WTC11 (cell line): ENCODE measurements at regions not wholly inside any gene's neighbourhood (a gene's known extent, or its start where the extent isn't known, plus 50 kb on each side); places are given as distances from the start of the nearest gene placed in this dataset.

ENCODE experiments used
- ATAC-seq: fragments of 200-7000 bp; cut with Tn5 transposase; 2 replicates; pipeline ENCODE4 v1.10.0; 2021; ENCODE audit warnings: mild to moderate bottlenecking, moderate library complexity
- CTCF ChIA-PET: fragments of 300-600 bp; sonication (Branson Sonifier 250); formaldehyde crosslinking; loops from one replicate; lab custom pipeline; 2021; ENCODE audit warnings: antibody characterized with exemption; lab: Charles Lee
- POLR2A ChIA-PET: fragments of 350-600 bp; sonication (Branson Sonifier 250); formaldehyde crosslinking; loops from one replicate; lab custom pipeline; 2021; ENCODE audit warnings: antibody characterized with exemption; lab: Charles Lee
- DNase-seq: peaks from one replicate; pipeline ENCODE4 v3.0.0; 2021; ENCODE audit warnings: low spot score
- H3K27ac Mint-ChIP-seq: 2 replicates; pipeline ENCODE4 v1.8.0; 2021; ENCODE audit warnings: mixed read lengths
- H3K27me3 Mint-ChIP-seq: 2 replicates; pipeline ENCODE4 v1.8.0; 2021; ENCODE audit warnings: low read depth, mild to moderate bottlenecking, moderate library complexity, mixed read lengths
- H3K36me3 Mint-ChIP-seq: 2 replicates; pipeline ENCODE4 v1.8.0; 2021; ENCODE audit warnings: mixed read lengths
- H3K4me1 Mint-ChIP-seq: 2 replicates; pipeline ENCODE4 v1.8.0; 2022; ENCODE audit warnings: mixed read lengths
- H3K4me3 Mint-ChIP-seq: 2 replicates; pipeline ENCODE4 v1.8.0; 2021; ENCODE audit warnings: mild to moderate bottlenecking, moderate library complexity, mixed read lengths
- H3K9me3 Mint-ChIP-seq: 2 replicates; pipeline ENCODE4 v1.8.0; 2021; ENCODE audit warnings: mixed read lengths
- AFF4 ChIP-seq: sonication (generic); formaldehyde crosslinking; IDR thresholded peaks from 2 replicates; pipeline ENCODE4 v1.8.1; 2023; ENCODE audit warnings: mild to moderate bottlenecking, missing genetic modification reagents, borderline replicate concordance
- ATF1 ChIP-seq: sonication (generic); formaldehyde crosslinking; IDR thresholded peaks from 2 replicates; pipeline ENCODE4 v1.8.1; 2023; ENCODE audit warnings: mild to moderate bottlenecking, moderate library complexity, missing genetic modification reagents
- CREB1 ChIP-seq: sonication (generic); formaldehyde crosslinking; IDR thresholded peaks from 2 replicates; pipeline ENCODE4 v1.8.0; 2023; ENCODE audit warnings: mild to moderate bottlenecking, missing genetic modification reagents
- ELF4 ChIP-seq: sonication (generic); formaldehyde crosslinking; IDR thresholded peaks from 2 replicates; pipeline ENCODE4 v1.8.1; 2022; ENCODE audit warnings: low read depth, mild to moderate bottlenecking, moderate library complexity, missing genetic modification reagents
- ETV6 ChIP-seq: sonication (generic); formaldehyde crosslinking; IDR thresholded peaks from 2 replicates; pipeline ENCODE4 v1.8.1; 2022; ENCODE audit warnings: mild to moderate bottlenecking, missing genetic modification reagents
- FOXJ3 ChIP-seq: sonication (generic); formaldehyde crosslinking; IDR thresholded peaks from 2 replicates; pipeline ENCODE4 v1.9.0; 2021; ENCODE audit warnings: missing genetic modification reagents, mild to moderate bottlenecking, borderline replicate concordance
- FOXK1 ChIP-seq: sonication (generic); formaldehyde crosslinking; IDR thresholded peaks from 2 replicates; pipeline ENCODE4 v1.8.0; 2022; ENCODE audit warnings: mild to moderate bottlenecking, moderate library complexity, missing genetic modification reagents
- GABPB1 ChIP-seq: sonication (generic); formaldehyde crosslinking; IDR thresholded peaks from 2 replicates; pipeline ENCODE4 v1.8.1; 2023; ENCODE audit warnings: mild to moderate bottlenecking, missing genetic modification reagents
- JUN ChIP-seq: sonication (generic); formaldehyde crosslinking; IDR thresholded peaks from 2 replicates; pipeline ENCODE4 v1.8.0; 2023; ENCODE audit warnings: mild to moderate bottlenecking, missing genetic modification reagents
- MAX ChIP-seq: sonication (generic); formaldehyde crosslinking; IDR thresholded peaks from 2 replicates; pipeline ENCODE4 v1.8.0; 2022; ENCODE audit warnings: mild to moderate bottlenecking, missing genetic modification reagents
- NFATC4 ChIP-seq: fragments of 250-450 bp; sonication (Bioruptor Pico); IDR thresholded peaks from 2 replicates; pipeline ENCODE4 v1.9.0; 2021; ENCODE audit warnings: mild to moderate bottlenecking
- NR1H2 ChIP-seq: sonication (generic); formaldehyde crosslinking; IDR thresholded peaks from 2 replicates; pipeline ENCODE4 v1.9.0; 2021; ENCODE audit warnings: mild to moderate bottlenecking, moderate library complexity, missing genetic modification reagents
- NR2C2 ChIP-seq: sonication (generic); formaldehyde crosslinking; IDR thresholded peaks from 2 replicates; pipeline ENCODE4 v1.8.0; 2022; ENCODE audit warnings: mild to moderate bottlenecking, missing genetic modification reagents
- NR3C1 ChIP-seq: sonication (generic); formaldehyde crosslinking; conservative IDR thresholded peaks from 2 replicates; pipeline ENCODE4 v1.8.1; 2023; ENCODE audit warnings: low read depth, mild to moderate bottlenecking, missing genetic modification reagents
- OVOL2 ChIP-seq: fragments of 250-450 bp; sonication (Bioruptor Pico); IDR thresholded peaks from 2 replicates; pipeline ENCODE4 v1.9.0; 2021; ENCODE audit warnings: mild to moderate bottlenecking, borderline replicate concordance
- PRRX2 ChIP-seq: fragments of 250-450 bp; sonication (Bioruptor Pico); IDR thresholded peaks from 2 replicates; pipeline ENCODE4 v1.8.0; 2021; ENCODE audit warnings: mild to moderate bottlenecking
- RELA ChIP-seq: sonication (generic); formaldehyde crosslinking; IDR thresholded peaks from 2 replicates; pipeline ENCODE4 v1.8.1; 2022; ENCODE audit warnings: missing genetic modification reagents, mild to moderate bottlenecking, borderline replicate concordance
- ZNF138 ChIP-seq: sonication (generic); formaldehyde crosslinking; conservative IDR thresholded peaks from 2 replicates; pipeline ENCODE4 v1.8.1; 2022; ENCODE audit warnings: mild to moderate bottlenecking, moderate library complexity, missing genetic modification reagents
- ZNF263 ChIP-seq: sonication (generic); formaldehyde crosslinking; IDR thresholded peaks from 2 replicates; pipeline ENCODE4 v1.8.1; 2022; ENCODE audit warnings: low read depth, mild to moderate bottlenecking, moderate library complexity, missing genetic modification reagents
- ZNF396 ChIP-seq: fragments of 250-450 bp; sonication (Bioruptor Pico); IDR thresholded peaks from 2 replicates; pipeline ENCODE4 v1.8.0; 2021; ENCODE audit warnings: mild to moderate bottlenecking, moderate library complexity, borderline replicate concordance
- ZNF671 ChIP-seq: fragments of 250-450 bp; sonication (Bioruptor Pico); IDR thresholded peaks from 2 replicates; pipeline ENCODE4 v1.8.0; 2021; ENCODE audit warnings: mild to moderate bottlenecking

GRCh38 chr5:56585999-56586691 is 229.2 kb upstream of the MAP3K1 start (continued):
- TF ChIP-seq NFATC4 (no peak), CREB1 (CRISPR knock-in tag) (no peak), ZNF671 (CRISPR knock-in tag) (no peak), ELF4 (CRISPR knock-in tag) (no peak)
- TF ChIP-seq, all 79 proteins: peak for 0

GRCh38 chr5:56585461-56585860 is 229.9 kb upstream of the MAP3K1 start:
- H3K4me1 Mint-ChIP-seq, result peaks cover 7% of the 10 kb centered on the region

GRCh38 chr5:56581426-56581825 is 233.9 kb upstream of the MAP3K1 start:
- TF ChIP-seq ATF1 (CRISPR knock-in tag), result no peak
- TF ChIP-seq RELA (CRISPR knock-in tag), result no peak
- no peak for TF ChIP-seq ZNF396 (CRISPR knock-in tag)
- TF ChIP-seq JUN (CRISPR knock-in tag), result no peak
- no peak overlapping the region for H3K4me3 Mint-ChIP-seq
- no peak for ATAC-seq

More at GRCh38 chr5:56585461-56585860, 229.9 kb upstream of the MAP3K1 start:
- no peak for ATAC-seq
- ChIA-PET POLR2A (no interaction called here), CTCF (no interaction called here)
- Mint-ChIP-seq H3K27me3 (peaks cover 2% of the 10 kb centered on the region; the same call in 1 of the 2 replicates), H3K36me3 (peaks cover 10% of the 10 kb centered on the region), H3K27ac (no peak overlapping the region), H3K4me3 (no peak overlapping the region), H3K9me3 (peaks cover 22% of the 10 kb centered on the region)
- TF ChIP-seq PRRX2 (CRISPR knock-in tag) (no peak), NR2C2 (CRISPR knock-in tag) (no peak), GABPB1 (CRISPR knock-in tag) (no peak), ETV6 (CRISPR knock-in tag) (no peak), NR1H2 (CRISPR knock-in tag) (no peak), ZNF138 (no peak), CREB1 (CRISPR knock-in tag) (no peak), NR3C1 (no peak), MAX (CRISPR knock-in tag) (no peak), OVOL2 (CRISPR knock-in tag) (no peak), FOXJ3 (no peak), AFF4 (no peak), ZNF263 (CRISPR knock-in tag) (no peak), FOXK1 (no peak)
- DNase-seq, result no peak

More at GRCh38 chr5:56581426-56581825, 233.9 kb upstream of the MAP3K1 start:
- no peak for DNase-seq
- peaks cover 10% of the 10 kb centered on the region for H3K36me3 Mint-ChIP-seq
- CTCF ChIA-PET, result no interaction called here
- POLR2A ChIA-PET, result no interaction called here
- H3K27me3 Mint-ChIP-seq, result peaks cover 2% of the 10 kb centered on the region; the same call in 1 of the 2 replicates
- H3K9me3 Mint-ChIP-seq, result peaks cover 29% of the 10 kb centered on the region
- peaks cover 7% of the 10 kb centered on the region for H3K4me1 Mint-ChIP-seq
- no peak overlapping the region for H3K27ac Mint-ChIP-seq
